ENCODE measurements at regions not wholly inside any gene's neighbourhood (a gene's known extent, or its start where the extent isn't known, plus 50 kb on each side); places are given as distances from the start of the nearest gene placed in this dataset.
A peak's percentile ranks its signal among the peaks of the same experiment; 100 is the strongest.

DNA sequence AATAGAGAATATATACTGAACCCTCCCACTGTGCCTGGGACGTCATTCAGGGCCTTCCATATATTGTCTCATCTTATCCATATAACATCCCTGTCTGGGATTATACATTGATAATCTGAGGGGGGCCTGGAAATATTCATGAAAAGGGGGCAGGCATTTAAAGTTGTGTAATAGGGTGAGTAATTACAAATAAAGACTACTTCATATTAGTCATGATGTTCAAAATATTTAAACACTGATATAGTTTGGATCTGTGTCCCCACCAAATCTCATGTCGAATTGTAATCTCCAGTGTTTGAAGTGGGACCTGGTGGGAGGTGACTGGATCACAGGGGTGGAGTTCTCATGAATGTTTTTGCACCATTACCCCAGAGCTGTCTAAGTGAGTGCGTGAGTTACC lies 97.8 kb downstream of the AQP9 start:
- no peak for DNase-seq

DNA sequence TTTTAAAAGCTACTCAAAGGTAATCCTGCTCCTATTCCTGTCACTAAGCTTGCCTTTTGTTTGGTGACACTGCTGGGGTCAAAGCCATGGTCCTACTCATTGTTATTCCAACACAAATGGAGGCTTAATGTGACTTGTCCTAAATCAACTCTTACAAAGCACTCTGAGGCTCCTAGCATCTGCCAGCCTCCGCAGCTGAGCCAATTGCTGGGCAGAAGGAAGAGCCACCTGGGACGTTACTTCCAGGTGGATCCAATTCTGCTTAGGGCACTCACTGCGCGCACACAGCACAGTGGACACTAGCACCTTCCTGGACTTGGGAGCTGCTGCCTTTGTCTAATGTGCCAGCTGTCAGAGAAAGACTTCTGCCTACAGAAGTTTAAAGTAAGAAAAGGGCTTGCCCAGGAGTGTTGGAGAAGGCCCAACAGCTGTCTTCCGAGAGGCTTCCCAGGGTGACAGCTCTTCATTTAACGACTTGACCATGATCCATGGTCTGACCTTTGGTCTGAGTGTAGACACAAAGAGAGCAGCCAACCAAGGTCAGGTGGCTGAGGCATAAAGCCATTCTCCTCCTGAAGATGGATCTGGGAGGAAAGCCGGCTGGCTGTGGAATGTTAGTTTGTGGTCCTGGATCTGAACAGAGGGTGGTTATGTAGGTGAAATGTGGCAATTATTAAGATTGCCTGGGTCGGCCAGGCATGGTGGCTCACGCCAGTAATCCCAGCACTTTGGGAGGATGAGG lies 102.2 kb downstream of the AQP9 start:
- no peak for DNase-seq

DNA sequence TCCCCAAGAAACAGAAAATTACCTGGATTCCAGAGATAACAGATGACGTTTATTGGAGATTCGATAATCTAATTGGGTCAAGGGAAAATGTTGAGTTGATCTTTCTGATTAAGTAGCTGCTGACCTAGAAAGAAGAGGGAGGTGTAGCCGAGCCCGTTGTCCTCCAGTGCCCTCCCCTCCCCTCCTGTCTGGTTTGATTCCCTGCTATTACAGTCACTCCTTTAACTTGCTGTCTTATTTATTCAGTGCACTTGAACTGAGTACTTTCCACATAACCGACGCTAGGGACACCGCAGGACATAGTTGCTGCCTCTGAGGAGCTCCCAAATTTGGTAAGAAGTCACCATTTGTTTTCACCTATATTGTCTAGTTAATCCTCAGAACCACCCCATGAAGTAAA lies 103.7 kb downstream of the AQP9 start:
- DNase-seq = no peak

- DNase-seq = no peak
These were observed 104.9 kb downstream of the AQP9 start for GRCh38 chr15:58243070-58243469.

DNA sequence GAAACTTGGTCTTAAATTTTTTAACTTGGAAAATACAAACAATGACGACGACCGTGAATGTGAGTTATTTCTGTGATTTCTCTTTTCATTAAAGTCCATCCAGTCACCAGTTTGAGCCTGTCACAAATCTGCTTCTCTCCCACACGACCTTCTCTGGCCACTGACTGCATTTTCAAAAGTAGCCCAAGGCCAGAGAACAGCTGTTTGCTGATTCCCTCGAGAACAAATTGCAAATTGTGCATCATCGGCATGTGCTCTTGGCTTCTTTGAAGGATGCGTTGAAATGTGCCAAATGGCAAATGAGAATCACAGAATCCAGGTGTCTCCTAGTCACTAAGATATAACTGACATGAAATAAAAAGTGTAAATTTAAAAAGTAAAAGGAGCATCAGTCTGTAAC lies 106.4 kb downstream of the AQP9 start:
- no peak for DNase-seq

DNA sequence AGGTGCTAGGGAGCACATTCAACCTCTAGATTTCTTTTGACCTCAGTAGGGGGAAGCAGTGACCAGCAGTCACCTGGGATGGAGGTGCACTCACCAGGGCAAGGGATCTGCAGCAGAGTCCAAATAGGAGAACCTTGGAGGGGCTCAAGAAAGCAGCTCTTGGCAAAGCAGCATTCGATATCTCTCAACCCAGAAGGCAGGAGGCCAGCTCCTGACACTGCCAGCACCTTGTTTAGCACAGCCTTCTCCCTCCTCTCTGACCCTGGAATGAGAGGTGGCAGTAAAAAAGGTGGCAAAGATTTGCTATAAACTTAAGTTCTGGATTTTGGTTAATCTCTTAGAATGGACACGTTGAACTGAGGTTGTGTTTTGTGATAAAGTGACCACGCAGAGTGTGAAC lies 107.9 kb downstream of the AQP9 start:
- no peak for DNase-seq

- DNase-seq = no peak
These were observed 110.0 kb downstream of the AQP9 start for GRCh38 chr15:58247855-58248842.

- no peak for DNase-seq
These were observed 111.6 kb downstream of the AQP9 start for GRCh38 chr15:58249646-58250312.

DNA sequence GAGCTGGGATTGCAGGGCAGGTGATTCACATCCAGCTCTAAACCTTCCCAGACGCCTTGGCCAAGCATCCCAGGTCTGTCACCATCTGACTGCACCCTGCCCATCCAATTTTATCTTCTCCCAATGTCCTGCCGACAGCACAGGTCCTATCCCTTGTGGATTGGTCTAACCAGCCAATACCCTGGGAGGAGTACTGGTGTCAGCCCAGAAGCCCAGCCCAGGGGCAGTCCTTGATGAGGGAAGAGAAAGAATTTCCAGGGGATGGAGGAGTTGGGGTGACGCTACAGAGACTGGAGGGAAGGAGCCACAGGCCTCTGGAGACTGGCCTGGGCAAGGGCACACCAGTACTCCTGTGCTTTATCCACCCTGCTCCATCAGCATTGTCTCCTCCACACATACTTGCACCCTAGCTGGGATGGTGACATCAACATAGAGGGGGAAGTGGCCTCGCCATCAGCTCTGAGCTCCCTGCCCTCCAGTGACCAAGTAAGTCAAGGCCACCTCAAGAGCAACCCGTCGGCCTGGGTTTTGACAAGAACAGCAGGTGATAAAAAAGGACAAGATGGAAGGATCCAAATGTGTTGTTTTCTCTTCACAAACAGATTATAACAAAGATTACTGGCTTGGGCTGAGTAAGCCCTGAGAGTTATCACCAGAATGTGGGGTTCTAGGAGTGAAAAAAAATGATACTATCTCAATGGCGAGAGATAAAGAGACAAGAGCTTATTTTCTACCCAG lies 114.6 kb downstream of the AQP9 start:
- no peak for DNase-seq

DNA sequence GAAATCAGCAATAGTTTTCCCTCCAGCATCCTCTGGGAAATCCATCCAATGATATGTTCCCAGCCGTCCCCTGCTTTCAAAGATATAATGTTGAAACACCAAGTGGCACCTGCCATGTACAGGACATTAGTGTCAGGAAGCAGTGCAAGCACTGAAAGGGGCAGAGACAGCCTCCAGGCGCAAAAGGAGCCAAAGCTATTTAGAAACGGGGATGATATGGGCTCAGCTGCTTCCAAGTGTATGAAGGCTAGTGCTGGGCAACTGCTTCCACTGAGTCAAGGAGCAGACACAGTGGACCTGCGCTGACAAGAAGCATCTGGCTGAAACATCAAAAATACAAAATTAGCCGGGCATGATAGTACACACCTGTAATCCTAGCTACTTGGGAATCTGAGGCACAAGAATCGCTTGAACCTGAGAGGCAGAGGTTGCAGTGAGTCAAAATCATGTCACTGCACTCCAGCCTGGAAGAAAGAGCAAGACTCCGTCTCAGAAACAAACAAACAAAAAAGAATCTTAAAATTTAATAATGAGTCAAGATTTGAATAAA lies 119.7 kb downstream of the AQP9 start:
- no peak for DNase-seq

- DNase-seq = no peak
These were observed 120.5 kb downstream of the AQP9 start for GRCh38 chr15:58258501-58259292.

GRCh38 chr15:58260205-58260724 lies 122.1 kb downstream of the AQP9 start:
- no peak for DNase-seq

GRCh38 chr15:58260725-58261267 lies 122.6 kb downstream of the AQP9 start:
- DNase-seq = no peak

DNA sequence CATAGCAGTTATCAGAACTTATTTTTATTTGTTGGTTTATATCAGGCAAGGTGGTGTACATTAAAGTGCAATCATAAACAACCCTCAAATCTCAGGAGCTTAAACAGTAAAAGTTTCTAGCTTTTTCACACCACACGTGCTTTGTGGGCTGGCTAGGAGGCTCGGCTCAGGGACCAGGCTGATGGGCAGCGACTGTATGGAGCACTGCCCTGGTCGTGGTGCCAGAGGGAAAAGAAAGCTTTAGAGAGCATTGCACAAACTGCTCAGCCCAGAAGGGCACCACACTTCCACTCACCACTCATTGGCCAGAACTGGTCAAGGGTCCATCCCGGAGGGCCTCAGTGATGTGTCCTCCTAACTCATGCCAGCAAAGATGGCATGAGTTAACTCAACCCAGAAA lies 123.2 kb downstream of the AQP9 start:
- no peak for DNase-seq

DNA sequence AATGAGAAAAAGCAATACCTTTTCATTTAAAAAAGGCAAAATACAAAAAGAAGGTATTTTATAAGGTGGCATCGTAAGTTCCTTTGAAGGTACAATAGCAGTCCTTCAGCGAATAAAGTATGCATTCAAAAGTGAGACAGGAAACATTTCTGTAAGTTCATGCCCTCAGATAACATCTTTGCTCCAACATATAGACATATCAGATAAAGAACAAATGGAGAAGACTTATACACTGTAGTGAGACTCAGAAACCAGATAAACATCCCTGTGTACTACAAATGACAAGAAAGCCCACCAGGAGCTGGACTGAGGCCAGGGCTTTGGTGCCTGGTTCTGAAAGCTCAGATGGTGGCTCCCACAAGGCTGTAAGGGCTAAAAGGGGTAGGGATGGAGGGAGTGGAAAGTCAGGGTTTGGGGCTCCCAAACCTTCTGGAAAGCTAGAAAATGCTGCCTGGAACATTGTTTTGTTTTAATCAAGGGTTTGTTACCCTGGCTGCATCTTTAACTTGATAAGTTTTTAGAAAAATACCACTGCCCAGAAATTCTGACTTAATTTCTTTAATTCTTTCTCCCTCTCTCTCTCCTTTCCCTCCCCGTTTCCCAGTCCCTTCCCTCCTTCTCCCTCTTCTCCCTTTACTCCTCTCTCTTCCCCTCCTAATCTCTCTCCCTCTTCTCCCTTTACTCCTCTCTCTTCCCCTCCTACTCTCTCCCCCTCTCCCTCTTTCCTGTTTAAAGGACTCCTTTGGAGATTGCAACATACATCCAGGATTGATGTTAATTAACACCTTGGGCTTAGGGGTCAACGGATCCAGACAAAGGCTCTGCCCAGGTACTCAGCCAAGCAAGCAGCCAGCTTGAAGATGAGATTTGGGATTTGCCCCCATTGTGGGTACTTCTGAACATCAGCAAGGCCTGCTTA lies 126.1 kb downstream of the AQP9 start:
- DNase-seq = no peak

- DNase-seq = no peak
These were observed 128.9 kb downstream of the AQP9 start for GRCh38 chr15:58267051-58267450.

GRCh38 chr15:58268746-58269267 lies 130.6 kb downstream of the AQP9 start:
- DNase-seq = no peak

DNA sequence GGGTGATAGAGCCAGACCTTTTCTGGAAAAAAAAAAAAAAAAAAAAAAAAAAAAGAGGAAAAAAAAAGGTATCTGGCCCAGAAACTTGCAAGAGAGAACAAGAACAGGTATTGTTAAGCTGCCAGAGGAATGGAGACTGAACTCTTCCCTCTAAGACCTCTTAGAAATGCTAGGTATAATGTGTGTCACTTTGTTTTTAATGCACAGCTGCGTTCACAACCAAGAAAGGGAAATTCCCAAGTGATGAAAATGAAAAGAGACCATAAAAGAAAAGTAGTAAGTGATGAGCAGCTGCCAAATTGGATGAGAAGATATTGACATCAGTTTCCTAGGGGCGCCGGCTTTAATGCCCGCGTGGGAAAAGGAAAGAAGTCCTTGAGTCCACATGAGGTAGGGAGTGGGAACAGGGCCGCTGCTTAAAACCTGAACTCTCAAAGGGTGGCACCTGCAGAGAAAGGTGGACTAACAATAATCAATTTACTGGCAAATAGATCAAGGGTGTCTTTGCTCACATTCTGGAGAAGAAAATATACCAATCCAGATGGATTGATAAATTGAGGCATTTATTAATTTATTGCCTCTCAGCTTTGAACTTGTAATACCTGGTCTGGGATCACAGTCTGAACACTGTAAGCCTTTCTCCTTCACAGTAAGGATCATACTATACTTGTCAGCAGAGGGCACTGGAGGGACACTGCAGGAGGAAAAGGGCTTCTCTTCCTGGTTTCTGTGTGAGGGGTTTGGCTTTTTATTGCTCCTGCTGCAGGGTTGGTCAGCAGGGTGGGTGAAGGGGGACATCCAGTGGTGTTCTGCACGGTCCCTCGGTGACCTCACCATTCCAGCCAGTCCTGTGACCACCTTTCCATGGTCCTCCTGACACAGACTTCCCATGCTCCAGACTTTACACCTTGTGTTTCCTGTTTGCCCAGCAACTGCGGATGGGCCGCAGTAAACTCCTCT lies 131.6 kb downstream of the AQP9 start:
- peak; percentile 27 for DNase-seq
